GM12878 (cell line): ENCODE measurements at regions not wholly inside any gene's neighbourhood (a gene's known extent, or its start where the extent isn't known, plus 50 kb on each side); places are given as distances from the start of the nearest gene placed in this dataset.

Experiments
- ATAC-seq: fragments of 200-7000 bp; cut with Tn5 transposase; 3 replicates; pipeline ENCODE4 v1.9.1; 2020; ENCODE audit warnings: mild to moderate bottlenecking, moderate library complexity
- BruUV-seq: library from RNA; stranded (reverse); fragments of 400-500 nt; replicated peaks from 2 replicates; lab custom pipeline; 2021; lab: Mats Ljungman, UMichigan
- CTCF ChIA-PET: fragments of 300-600 bp; sonication (Branson Sonifier 250); formaldehyde crosslinking; extraction: SDS; loops from one replicate; lab custom pipeline; 2021; ENCODE audit warnings: inconsistent platforms; lab: Yijun Ruan, JAX
- POLR2A ChIA-PET: fragments of 350-600 bp; formaldehyde crosslinking; extraction: SDS; loops from one replicate; lab custom pipeline; 2021; ENCODE audit warnings: inconsistent platforms; lab: Charles Lee
- RAD21 ChIA-PET: fragments of 300-600 bp; sonication (Branson Sonifier 250); formaldehyde crosslinking; loops from one replicate; lab custom pipeline; 2023; ENCODE audit warnings: antibody characterized with exemption; ENCODE audit not compliant: unreplicated experiment; lab: Charles Lee
- SMC1A ChIA-PET: fragments of 300-600 bp; sonication (Branson Sonifier 250); formaldehyde crosslinking; loops from one replicate; lab custom pipeline; 2023; ENCODE audit not compliant: unreplicated experiment, uncharacterized antibody; lab: Charles Lee
- DNase-seq: peaks from one replicate; pipeline ENCODE4 v3.0.0-alpha.2; 2011; ENCODE audit warnings: low read depth, low spot score
- FAIRE-seq: peaks from 3 replicates; lab custom pipeline; 2011; peaks lifted over from hg19 to GRCh38; lab: Jason Lieb, UNC
- H2AFZ ChIP-seq: 2 replicates; pipeline ENCODE4 v1.6.0; 2011; ENCODE audit warnings: low read depth, low read length, control low read depth; ENCODE audit not compliant: control insufficient read depth
- H3K27ac ChIP-seq: 2 replicates; pipeline ENCODE4 v1.5.1; 2011; ENCODE audit warnings: control low read depth; ENCODE audit not compliant: control insufficient read depth, insufficient read depth
- H3K27me3 ChIP-seq, 2 experiments: replicated peaks in 1 of 2; 2 replicates each; pipeline versions ENCODE4 v1.6.0 to v1.6.1; 2011; ENCODE audit warnings: low read length in 1 of 2; ENCODE audit not compliant: control insufficient read depth in 2 of 2, insufficient read depth in 2 of 2
- H3K36me3 ChIP-seq, 2 experiments: 2 replicates each; pipeline ENCODE4 v1.5.1; 2011; ENCODE audit warnings: low read length in 1 of 2; ENCODE audit not compliant: control insufficient read depth in 2 of 2, insufficient read depth in 2 of 2
- H3K4me1 ChIP-seq: 2 replicates; pipeline ENCODE4 v1.6.1; 2011; ENCODE audit warnings: mild to moderate bottlenecking, low read length, moderate library complexity, mixed read lengths; ENCODE audit not compliant: control insufficient read depth, insufficient read depth
- H3K4me2 ChIP-seq: 2 replicates; pipeline ENCODE4 v1.6.0; 2011; ENCODE audit warnings: control low read depth; ENCODE audit not compliant: control insufficient read depth, insufficient read depth
- H3K4me3 ChIP-seq: fragments of 200-600 bp; sonication (generic); 2 replicates; pipeline ENCODE4 v1.5.1; 2016
- H3K79me2 ChIP-seq: 2 replicates; pipeline ENCODE4 v1.6.0; 2011; ENCODE audit warnings: low read length; ENCODE audit not compliant: control insufficient read depth, insufficient read depth
- H3K9ac ChIP-seq: 2 replicates; pipeline ENCODE4 v1.8.0; 2011; ENCODE audit warnings: low read length, control low read depth, mixed read lengths; ENCODE audit not compliant: control insufficient read depth, insufficient read depth
- H3K9me3 ChIP-seq: replicated peaks from 3 replicates; pipeline ENCODE4 v1.5.1; 2011; ENCODE audit warnings: mild to moderate bottlenecking, low read length; ENCODE audit not compliant: control insufficient read depth, insufficient read depth
- H4K20me1 ChIP-seq: 2 replicates; pipeline ENCODE4 v1.6.0; 2011; ENCODE audit not compliant: control insufficient read depth, insufficient read depth
- CREB1 ChIP-seq: IDR thresholded peaks from 2 replicates; pipeline ENCODE4 v1.6.1; 2012; ENCODE audit warnings: low read depth, mild to moderate bottlenecking, inconsistent platforms
- DPF2 ChIP-seq: fragments of 450-650 bp; IDR thresholded peaks from 2 replicates; pipeline ENCODE4 v1.6.1; 2017; ENCODE audit warnings: mild to moderate bottlenecking
- FOS ChIP-seq: IDR thresholded peaks from 3 replicates; pipeline ENCODE4 v1.6.1; 2011; ENCODE audit warnings: borderline replicate concordance; ENCODE audit not compliant: insufficient read length; ENCODE audit errors: extremely low read depth
- IKZF1 ChIP-seq: fragments of 450-650 bp; conservative IDR thresholded peaks from 2 replicates; pipeline ENCODE4 v1.6.1; 2017; ENCODE audit warnings: antibody characterized with exemption, mild to moderate bottlenecking
- IKZF2 ChIP-seq, 2 experiments: fragments of 450-650 bp; IDR thresholded peaks; 2 replicates each; pipeline ENCODE4 v1.6.1; 2017; ENCODE audit warnings: mild to moderate bottlenecking in 2 of 2, moderate library complexity in 2 of 2
- KLF5 ChIP-seq: fragments of 450-650 bp; IDR thresholded peaks from 2 replicates; pipeline ENCODE4 v1.6.1; 2014; ENCODE audit warnings: mild to moderate bottlenecking; ENCODE audit not compliant: partially characterized antibody
- MLLT1 ChIP-seq: fragments of 450-650 bp; IDR thresholded peaks from 2 replicates; pipeline ENCODE4 v1.6.1; 2016; ENCODE audit warnings: mild to moderate bottlenecking
- NKRF ChIP-seq: fragments of 450-650 bp; conservative IDR thresholded peaks from 2 replicates; pipeline ENCODE4 v1.6.1; 2017; ENCODE audit warnings: mild to moderate bottlenecking, moderate library complexity
- RBBP5 ChIP-seq: fragments of 200-600 bp; sonication (generic); conservative IDR thresholded peaks from 2 replicates; pipeline ENCODE4 v1.6.1; 2016
- TCF12 ChIP-seq: IDR thresholded peaks from 2 replicates; pipeline ENCODE4 v1.6.1; 2011; ENCODE audit warnings: low read depth, mild to moderate bottlenecking, low read length
- ZBTB33 ChIP-seq: fragments of 450-650 bp; IDR thresholded peaks from 2 replicates; pipeline ENCODE4 v1.6.1; 2017; ENCODE audit warnings: mild to moderate bottlenecking
- ZNF24 ChIP-seq: fragments of 450-650 bp; IDR thresholded peaks from 2 replicates; pipeline ENCODE4 v1.6.1; 2017; ENCODE audit warnings: antibody characterized with exemption, mild to moderate bottlenecking
- WGBS: methylation state at CpG from one replicate; pipeline ENCODE4 v1.1.6; 2016; ENCODE audit warnings: low lambda C conversion rate; ENCODE audit not compliant: insufficient replicate concordance, insufficient coverage; ENCODE audit errors: missing lambda C conversion rate; 5-methylcytosine and 5-hydroxymethylcytosine counted together
- in situ Hi-C: fragments of 300-500 bp; cut with MboI; formaldehyde crosslinking; loops from 9 replicates; pipeline ENCODE4 v1.14.3; 2018; ENCODE audit warnings: mixed read lengths
- intact Hi-C: fragments of 100-400 bp; cut with micrococcal nuclease; formaldehyde crosslinking; loops from one replicate; pipeline ENCODE4 v1.14.2; 2022; ENCODE audit not compliant: unreplicated experiment

- Histone ChIP-seq H3K36me3 (no peaks in the 10 kb centered on the region), H4K20me1 (no peaks in the 10 kb centered on the region), H3K27me3 (no peaks in the 10 kb centered on the region), H3K4me2 (no peak overlapping the region), H3K9ac (no peak overlapping the region), H3K4me3 (no peak overlapping the region), H2AFZ (no peak overlapping the region), H3K79me2 (no peaks in the 10 kb centered on the region), H3K4me1 (no peaks in the 10 kb centered on the region), H3K9me3 (no peaks in the 10 kb centered on the region), H3K27ac (no peak overlapping the region)
- SMC1A ChIA-PET, result interaction anchor here (0.6 kb wide), 1 partner anchor 1960 kb away, joined by 3 read pairs; no protein-coding TSS in a partner anchor
- RAD21 ChIA-PET, result no interaction called here
- POLR2A ChIA-PET, result no interaction called here
- in situ Hi-C loops (no loop called here), intact Hi-C loops (no loop called here)
- 0% methylated on average over 1 of the region's 1 CpG for WGBS
- no peak for ATAC-seq
- no peak for FAIRE-seq
- no peak for DNase-seq
- BruUV-seq, result no TSS peak
- CTCF ChIA-PET, result no interaction called here
- TF ChIP-seq DPF2, result no peak
- no peak for TF ChIP-seq MLLT1
- TF ChIP-seq TCF12, result no peak
- TF ChIP-seq RBBP5, result no peak
- TF ChIP-seq NKRF, result no peak
- no peak for TF ChIP-seq ZBTB33
- TF ChIP-seq CREB1, result no peak
- no peak for TF ChIP-seq KLF5
- no peak for TF ChIP-seq IKZF1
- no peak for TF ChIP-seq IKZF2 (IDR thresholded peaks at IDR 0.05)
- no peak for TF ChIP-seq ZNF24
- TF ChIP-seq FOS, result no peak
These were observed 1630.9 kb upstream of the SEL1L start for GRCh38 chr14:83164591-83164990.
